HFF-Myc (cell line): ENCODE measurements at regions not wholly inside any gene's neighbourhood (a gene's known extent, or its start where the extent isn't known, plus 50 kb on each side); places are given as distances from the start of the nearest gene placed in this dataset.

Experiments used
- DNase-seq: peaks from one replicate; pipeline ENCODE4 v3.0.0-alpha.2; 2011; ENCODE audit warnings: low read depth; ENCODE audit errors: extremely low read depth
- H3K4me3 ChIP-seq: replicated peaks from 2 replicates; pipeline ENCODE4 v1.5.1; 2011; ENCODE audit warnings: low read depth, mild to moderate bottlenecking, control low read depth, low read length
- CTCF ChIP-seq: IDR thresholded peaks from 2 replicates; pipeline ENCODE4 v1.5.1; 2012; ENCODE audit warnings: mild to moderate bottlenecking, low read depth, low read length, control low read depth; ENCODE audit errors: missing control alignments

GRCh38 chr9:94159069-94159939, 75.0 kb downstream of the PTPDC1 start:
- no peak for DNase-seq
- no peak overlapping the region for H3K4me3 ChIP-seq
- TF ChIP-seq CTCF = no peak

- TF ChIP-seq CTCF = no peak
- no peak overlapping the region for H3K4me3 ChIP-seq
- no peak for DNase-seq
Measured at GRCh38 chr9:94160594-94161501, 76.6 kb downstream of the PTPDC1 start.

- no peak for DNase-seq
- no peak for TF ChIP-seq CTCF
- H3K4me3 ChIP-seq = no peak overlapping the region
Measured at GRCh38 chr9:94161673-94162072, 77.4 kb downstream of the PTPDC1 start.

- H3K4me3 ChIP-seq = no peak overlapping the region
- no peak for TF ChIP-seq CTCF
- DNase-seq = no peak
Measured at GRCh38 chr9:94164806-94165549, 80.7 kb downstream of the PTPDC1 start.

GRCh38 chr9:94165592-94166235, 81.5 kb downstream of the PTPDC1 start:
- no peak for TF ChIP-seq CTCF
- DNase-seq = peak; percentile 93
- H3K4me3 ChIP-seq = peak overlapping the region; percentile 87
